ENCODE measurements at regions not wholly inside any gene's neighbourhood (a gene's known extent, or its start where the extent isn't known, plus 50 kb on each side); places are given as distances from the start of the nearest gene placed in this dataset.

DNA sequence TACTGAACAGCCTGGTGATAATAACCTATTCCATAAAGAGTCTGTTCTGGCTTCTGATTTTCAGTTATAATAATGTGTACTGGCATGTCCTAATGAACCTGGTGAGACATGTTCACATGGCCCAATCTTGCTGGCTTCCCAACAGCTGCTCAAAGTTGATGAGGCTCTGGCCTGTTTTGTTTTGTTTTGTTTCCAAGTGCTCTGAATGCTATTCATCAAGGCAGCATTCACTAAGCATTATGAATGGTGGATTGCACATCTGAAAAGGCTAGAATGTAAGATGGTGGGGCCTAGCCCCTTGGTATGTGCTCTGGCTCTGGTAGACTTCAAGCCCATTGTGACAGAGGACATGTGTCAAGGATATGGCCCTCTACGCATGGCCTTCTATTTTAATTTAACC, 388.5 kb downstream of the PSAT1 start:
- Histone ChIP-seq H3K4me3 (ENCODE audit: low read length, poor library complexity, severe bottlenecking) (no peak overlapping the region), H3K79me2 (ENCODE audit: insufficient read depth, low read length) (no peaks in the 10 kb centered on the region), H2AFZ (ENCODE audit: low read length) (no peak overlapping the region), H3K27me3 (ENCODE audit: insufficient read depth, low read length, poor library complexity, severe bottlenecking) (no peaks in the 10 kb centered on the region), H3F3A (ENCODE audit: low read depth) (no peaks in the 10 kb centered on the region), H3K4me1 (ENCODE audit: insufficient read depth, low read length, poor library complexity, severe bottlenecking) (no peaks in the 10 kb centered on the region), H3K36me3 (ENCODE audit: insufficient read depth, low read length) (no peaks in the 10 kb centered on the region), H3K9me3 (ENCODE audit: insufficient read depth, low read depth, low read length) (no peaks in the 10 kb centered on the region), H3K9me2 (replicated peaks; ENCODE audit: low read depth, low read length) (no peaks in the 10 kb centered on the region), H4K20me1 (ENCODE audit: insufficient read depth, low read length, poor library complexity, severe bottlenecking) (no peaks in the 10 kb centered on the region), H3K9ac (ENCODE audit: low read depth, low read length, poor library complexity, severe bottlenecking) (no peak overlapping the region), H3K4me2 (ENCODE audit: low read depth, low read length, poor library complexity, severe bottlenecking) (no peak overlapping the region)
- TF ChIP-seq, protein P1, sequence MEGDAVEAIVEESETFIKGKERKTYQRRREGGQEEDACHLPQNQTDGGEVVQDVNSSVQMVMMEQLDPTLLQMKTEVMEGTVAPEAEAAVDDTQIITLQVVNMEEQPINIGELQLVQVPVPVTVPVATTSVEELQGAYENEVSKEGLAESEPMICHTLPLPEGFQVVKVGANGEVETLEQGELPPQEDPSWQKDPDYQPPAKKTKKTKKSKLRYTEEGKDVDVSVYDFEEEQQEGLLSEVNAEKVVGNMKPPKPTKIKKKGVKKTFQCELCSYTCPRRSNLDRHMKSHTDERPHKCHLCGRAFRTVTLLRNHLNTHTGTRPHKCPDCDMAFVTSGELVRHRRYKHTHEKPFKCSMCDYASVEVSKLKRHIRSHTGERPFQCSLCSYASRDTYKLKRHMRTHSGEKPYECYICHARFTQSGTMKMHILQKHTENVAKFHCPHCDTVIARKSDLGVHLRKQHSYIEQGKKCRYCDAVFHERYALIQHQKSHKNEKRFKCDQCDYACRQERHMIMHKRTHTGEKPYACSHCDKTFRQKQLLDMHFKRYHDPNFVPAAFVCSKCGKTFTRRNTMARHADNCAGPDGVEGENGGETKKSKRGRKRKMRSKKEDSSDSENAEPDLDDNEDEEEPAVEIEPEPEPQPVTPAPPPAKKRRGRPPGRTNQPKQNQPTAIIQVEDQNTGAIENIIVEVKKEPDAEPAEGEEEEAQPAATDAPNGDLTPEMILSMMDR (conservative IDR thresholded peaks at IDR 0.05; ENCODE audit: low read length), result no peak
- TF ChIP-seq EZH2phosphoT487 (IDR thresholded peaks at IDR 0.05; ENCODE audit: borderline replicate concordance), result no peak

DNA sequence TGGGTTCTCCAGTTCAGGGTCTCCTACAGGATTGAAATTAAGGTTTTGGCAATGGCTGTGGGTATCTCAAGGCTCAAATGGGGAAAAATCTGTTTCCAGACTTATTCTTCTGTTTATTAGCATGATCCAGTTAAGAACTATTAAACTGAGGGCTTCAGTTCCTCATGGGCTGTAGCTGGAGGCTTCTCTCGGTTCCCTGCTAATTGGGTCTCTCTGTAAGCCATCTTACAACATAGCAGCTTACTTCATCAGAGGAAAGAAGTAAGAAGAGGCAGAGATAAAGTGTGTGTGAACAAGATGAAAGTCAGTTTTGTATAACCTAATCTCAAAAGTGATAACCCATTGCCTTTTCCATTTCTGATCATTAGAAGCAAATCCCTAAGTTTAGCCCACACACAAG, 391.9 kb downstream of the PSAT1 start:
- H3F3A ChIP-seq (ENCODE audit: low read depth), result no peaks in the 10 kb centered on the region
- H3K36me3 ChIP-seq (ENCODE audit: insufficient read depth, low read length), result no peaks in the 10 kb centered on the region
- no peaks in the 10 kb centered on the region for H3K79me2 ChIP-seq (ENCODE audit: insufficient read depth, low read length)
- no peaks in the 10 kb centered on the region for H3K9me2 ChIP-seq (replicated peaks; ENCODE audit: low read depth, low read length)
- no peak overlapping the region for H3K4me3 ChIP-seq (ENCODE audit: low read length, poor library complexity, severe bottlenecking)
- no peak for TF ChIP-seq EZH2phosphoT487 (IDR thresholded peaks at IDR 0.05; ENCODE audit: borderline replicate concordance)
- TF ChIP-seq, protein P1 (conservative IDR thresholded peaks at IDR 0.05; ENCODE audit: low read length), result no peak
- no peaks in the 10 kb centered on the region for H3K9me3 ChIP-seq (ENCODE audit: insufficient read depth, low read depth, low read length)
- no peak overlapping the region for H2AFZ ChIP-seq (ENCODE audit: low read length)
- no peaks in the 10 kb centered on the region for H3K4me1 ChIP-seq (ENCODE audit: insufficient read depth, low read length, poor library complexity, severe bottlenecking)
- no peaks in the 10 kb centered on the region for H3K27me3 ChIP-seq (ENCODE audit: insufficient read depth, low read length, poor library complexity, severe bottlenecking)
- H4K20me1 ChIP-seq (ENCODE audit: insufficient read depth, low read length, poor library complexity, severe bottlenecking), result no peaks in the 10 kb centered on the region
- H3K9ac ChIP-seq (ENCODE audit: low read depth, low read length, poor library complexity, severe bottlenecking), result no peak overlapping the region
- no peak overlapping the region for H3K4me2 ChIP-seq (ENCODE audit: low read depth, low read length, poor library complexity, severe bottlenecking)

DNA sequence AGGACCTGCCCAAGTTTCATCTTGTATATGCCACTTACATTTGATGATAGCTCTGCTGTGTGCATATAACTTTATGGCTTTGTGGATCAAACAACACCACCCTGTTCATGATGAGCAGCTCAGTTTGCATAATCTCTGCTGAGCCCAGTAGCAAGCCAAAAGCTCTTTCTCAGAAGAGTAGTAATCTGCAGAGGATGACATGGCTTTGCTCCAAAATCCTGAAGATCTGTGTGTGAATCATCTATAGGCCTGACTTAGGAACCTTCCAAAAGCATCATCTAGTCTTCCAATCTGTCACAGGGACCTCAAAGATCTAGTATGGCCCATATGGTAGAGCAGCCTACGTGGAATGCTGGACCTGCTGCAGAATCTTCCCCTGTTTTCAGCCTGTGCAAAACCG, 394.6 kb downstream of the PSAT1 start:
- Histone ChIP-seq H4K20me1 (ENCODE audit: insufficient read depth, low read length, poor library complexity, severe bottlenecking) (no peaks in the 10 kb centered on the region), H3F3A (ENCODE audit: low read depth) (no peaks in the 10 kb centered on the region), H2AFZ (ENCODE audit: low read length) (no peak overlapping the region), H3K79me2 (ENCODE audit: insufficient read depth, low read length) (no peaks in the 10 kb centered on the region), H3K4me1 (ENCODE audit: insufficient read depth, low read length, poor library complexity, severe bottlenecking) (no peaks in the 10 kb centered on the region), H3K27me3 (ENCODE audit: insufficient read depth, low read length, poor library complexity, severe bottlenecking) (no peaks in the 10 kb centered on the region), H3K36me3 (ENCODE audit: insufficient read depth, low read length) (no peaks in the 10 kb centered on the region), H3K4me3 (ENCODE audit: low read length, poor library complexity, severe bottlenecking) (no peak overlapping the region), H3K9me2 (replicated peaks; ENCODE audit: low read depth, low read length) (no peaks in the 10 kb centered on the region), H3K9ac (ENCODE audit: low read depth, low read length, poor library complexity, severe bottlenecking) (no peak overlapping the region), H3K9me3 (ENCODE audit: insufficient read depth, low read depth, low read length) (no peaks in the 10 kb centered on the region), H3K4me2 (ENCODE audit: low read depth, low read length, poor library complexity, severe bottlenecking) (no peak overlapping the region)
- TF ChIP-seq, protein P1 (conservative IDR thresholded peaks at IDR 0.05; ENCODE audit: low read length), result no peak
- TF ChIP-seq EZH2phosphoT487 (IDR thresholded peaks at IDR 0.05; ENCODE audit: borderline replicate concordance), result no peak
